Gastrocnemius medialis (tissue), 4 donors: ENCODE measurements at regions not wholly inside any gene's neighbourhood (a gene's known extent, or its start where the extent isn't known, plus 50 kb on each side); places are given as distances from the start of the nearest gene placed in this dataset.

Source experiments
- ATAC-seq, 2 donors: fragments of 150-250 bp; one replicate each; pipeline ENCODE4 v1.9.1; 2016
- DNase-seq, 2 donors: peaks; one replicate each; pipeline ENCODE4 v3.0.0-alpha.2; 2019
- H3K27ac ChIP-seq, 4 donors: fragments of 200-600 bp; sonication (generic); 1 replicate in 1 of 4; 2 replicates in 3 of 4; pipeline ENCODE4 v1.5.1; 2016 to 2018; ENCODE audit warnings: mild to moderate bottlenecking in 2 of 4, moderate library complexity in 1 of 4
- H3K27me3 ChIP-seq, 3 donors: fragments of 200-600 bp; sonication (generic) in 2 of 3; 1 replicate in 1 of 3; 2 replicates in 2 of 3; pipeline versions ENCODE4 v1.5.1 to v1.6.0; 2016 to 2019; ENCODE audit warnings: mild to moderate bottlenecking in 1 of 3, moderate library complexity in 1 of 3
- H3K36me3 ChIP-seq, 2 donors: fragments of 200-600 bp; sonication (generic) in 1 of 2; one replicate each; pipeline ENCODE4 v1.5.1; 2017 to 2018
- H3K4me1 ChIP-seq, 2 donors: fragments of 200-600 bp; sonication (generic) in 1 of 2; one replicate each; pipeline ENCODE4 v1.5.1; 2016 to 2017; ENCODE audit warnings: mild to moderate bottlenecking in 2 of 2
- H3K4me3 ChIP-seq, 4 donors: fragments of 200-600 bp; sonication (generic) in 3 of 4; 1 replicate in 1 of 4; 2 replicates in 3 of 4; pipeline ENCODE4 v1.5.1; 2016 to 2019; ENCODE audit warnings: mild to moderate bottlenecking in 2 of 4
- H3K9me3 ChIP-seq, 3 donors: fragments of 200-600 bp; sonication (generic) in 2 of 3; 1 replicate in 1 of 3; 2 replicates in 2 of 3; pipeline ENCODE4 v1.5.1; 2016 to 2019
- POLR2A ChIP-seq, 2 donors: fragments of 450-650 bp; IDR thresholded peaks; one replicate each; pipeline ENCODE4 v1.6.1; 2017; ENCODE audit warnings: antibody characterized with exemption in 2 of 2, mild to moderate bottlenecking in 2 of 2, moderate library complexity in 2 of 2
- in situ Hi-C, 4 donors: fragments of 200-750 bp; cut with MboI; loops; one replicate each; pipeline versions ENCODE4 v1.15.0 to v1.8.0; 2017; ENCODE audit warnings: low sequenced_read_pairs in 4 of 4
- intact Hi-C: fragments of 100-400 bp; cut with DNase I; formaldehyde crosslinking; loops from one replicate; pipeline ENCODE4 v1.15.1; 2023; ENCODE audit warnings: low total_unique reads
- TF ChIP-seq, protein P1 (sequence below), 5 experiments: fragments of 450-650 bp in 3 of 5; fragments of 200-600 bp in 2 of 5; sonication (generic) in 2 of 5; IDR thresholded peaks in 4 of 5; conservative IDR thresholded peaks in 1 of 5; 1 replicate in 4 of 5; 2 replicates in 1 of 5; pipeline ENCODE4 v1.5.1; 2016 to 2019; ENCODE audit warnings: antibody characterized with exemption in 5 of 5, mild to moderate bottlenecking in 3 of 5, moderate library complexity in 3 of 5

DNA sequence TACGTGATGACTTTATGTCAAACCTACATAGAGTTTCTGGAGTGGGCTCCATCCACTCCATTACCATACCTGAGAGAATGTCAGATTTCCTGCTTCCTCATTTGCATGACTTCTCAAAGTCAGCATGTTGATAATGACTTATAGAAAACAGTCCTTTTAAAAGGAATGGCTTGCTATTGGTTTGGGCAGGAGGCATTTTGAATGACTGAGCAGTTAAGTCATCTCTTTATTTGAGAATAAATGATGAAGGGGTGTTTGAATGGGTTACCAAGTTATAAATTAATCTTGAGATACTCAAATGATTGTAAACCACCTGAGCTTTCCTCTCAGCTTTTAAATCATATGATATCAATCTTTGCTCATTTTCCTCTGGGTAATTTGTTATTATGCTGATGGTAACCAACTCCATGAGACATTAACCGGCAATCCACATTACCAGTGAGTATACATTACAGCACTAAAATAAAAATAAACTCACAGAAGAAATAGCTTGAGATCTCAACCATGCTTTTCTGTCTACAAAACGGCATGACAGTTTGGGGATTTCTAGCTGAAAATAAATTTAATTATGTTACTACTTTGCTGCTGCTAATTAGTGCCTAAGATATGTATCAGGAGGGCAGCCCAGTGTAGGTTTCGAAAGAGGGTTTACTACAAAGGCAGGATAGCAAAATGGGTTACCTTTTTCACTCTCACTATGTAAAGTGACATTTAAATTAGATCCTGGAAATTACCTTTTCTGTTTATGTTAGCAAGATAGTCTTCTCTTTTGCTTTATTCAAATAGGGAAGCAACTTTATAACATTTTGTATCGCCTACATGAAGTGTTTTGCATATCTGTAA lies 78.8 kb downstream of the RPS12 start:
- no peak for DNase-seq
- ATAC-seq = no peak
- Histone ChIP-seq H3K4me1 (no peaks in the 10 kb centered on the region), H3K27me3 (no peaks in the 10 kb centered on the region), H3K4me3 (no peak overlapping the region), H3K27ac (no peak overlapping the region), H3K9me3 (no peaks in the 10 kb centered on the region), H3K36me3 (no peaks in the 10 kb centered on the region)
- in situ Hi-C loops (no loop called here), intact Hi-C loops (no loop called here)
- TF ChIP-seq, protein P1, sequence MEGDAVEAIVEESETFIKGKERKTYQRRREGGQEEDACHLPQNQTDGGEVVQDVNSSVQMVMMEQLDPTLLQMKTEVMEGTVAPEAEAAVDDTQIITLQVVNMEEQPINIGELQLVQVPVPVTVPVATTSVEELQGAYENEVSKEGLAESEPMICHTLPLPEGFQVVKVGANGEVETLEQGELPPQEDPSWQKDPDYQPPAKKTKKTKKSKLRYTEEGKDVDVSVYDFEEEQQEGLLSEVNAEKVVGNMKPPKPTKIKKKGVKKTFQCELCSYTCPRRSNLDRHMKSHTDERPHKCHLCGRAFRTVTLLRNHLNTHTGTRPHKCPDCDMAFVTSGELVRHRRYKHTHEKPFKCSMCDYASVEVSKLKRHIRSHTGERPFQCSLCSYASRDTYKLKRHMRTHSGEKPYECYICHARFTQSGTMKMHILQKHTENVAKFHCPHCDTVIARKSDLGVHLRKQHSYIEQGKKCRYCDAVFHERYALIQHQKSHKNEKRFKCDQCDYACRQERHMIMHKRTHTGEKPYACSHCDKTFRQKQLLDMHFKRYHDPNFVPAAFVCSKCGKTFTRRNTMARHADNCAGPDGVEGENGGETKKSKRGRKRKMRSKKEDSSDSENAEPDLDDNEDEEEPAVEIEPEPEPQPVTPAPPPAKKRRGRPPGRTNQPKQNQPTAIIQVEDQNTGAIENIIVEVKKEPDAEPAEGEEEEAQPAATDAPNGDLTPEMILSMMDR (IDR thresholded peaks at IDR 0.05 in 4 of 5, conservative IDR thresholded peaks at IDR 0.05 in 1 of 5) = no peak
- TF ChIP-seq POLR2A (IDR thresholded peaks at IDR 0.05) = no peak

DNA sequence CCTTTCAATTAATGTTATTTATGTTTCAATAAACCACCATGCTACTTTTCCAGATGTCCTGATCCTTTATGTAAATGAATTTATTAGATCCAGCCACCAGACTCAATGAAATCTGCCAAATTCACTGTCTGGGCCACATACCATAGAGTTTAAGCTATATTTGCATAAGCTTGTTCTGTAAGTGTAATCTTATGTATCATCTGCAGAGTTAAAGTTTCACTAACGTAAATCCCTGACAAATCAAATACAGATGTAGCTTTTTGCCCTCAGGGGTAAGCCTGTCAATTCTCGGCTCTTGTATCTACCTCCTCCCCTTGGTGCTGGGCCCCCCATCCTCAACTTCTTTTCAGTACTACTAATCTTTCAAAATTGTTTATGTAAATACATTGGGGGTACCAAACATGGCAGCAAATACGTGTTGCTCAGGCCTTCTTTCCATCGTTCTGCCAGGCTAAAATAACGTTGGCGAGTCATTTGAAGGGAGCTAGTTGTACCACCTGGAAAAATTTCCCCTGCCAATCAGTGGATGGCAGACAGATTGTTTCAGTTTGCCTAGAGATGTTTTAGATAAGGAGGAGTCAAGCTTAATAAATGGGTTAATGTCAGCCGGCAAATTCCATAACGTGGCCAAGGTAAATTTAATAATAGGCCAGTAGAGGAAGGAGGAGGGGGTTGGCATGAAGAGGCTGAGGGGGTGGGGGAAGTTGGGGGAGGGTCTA lies 79.6 kb downstream of the RPS12 start:
- no peak for TF ChIP-seq POLR2A (IDR thresholded peaks at IDR 0.05)
- TF ChIP-seq, protein P1 (IDR thresholded peaks at IDR 0.05 in 4 of 5, conservative IDR thresholded peaks at IDR 0.05 in 1 of 5) = no peak
- H3K27ac ChIP-seq = no peak overlapping the region
- no peaks in the 10 kb centered on the region for H3K9me3 ChIP-seq
- H3K27me3 ChIP-seq = no peaks in the 10 kb centered on the region
- ATAC-seq (no peak), DNase-seq (no peak)
- no peak overlapping the region for H3K4me3 ChIP-seq
- in situ Hi-C loops (no loop called here), intact Hi-C loops (no loop called here)
- H3K36me3 ChIP-seq = no peaks in the 10 kb centered on the region
- no peaks in the 10 kb centered on the region for H3K4me1 ChIP-seq

DNA sequence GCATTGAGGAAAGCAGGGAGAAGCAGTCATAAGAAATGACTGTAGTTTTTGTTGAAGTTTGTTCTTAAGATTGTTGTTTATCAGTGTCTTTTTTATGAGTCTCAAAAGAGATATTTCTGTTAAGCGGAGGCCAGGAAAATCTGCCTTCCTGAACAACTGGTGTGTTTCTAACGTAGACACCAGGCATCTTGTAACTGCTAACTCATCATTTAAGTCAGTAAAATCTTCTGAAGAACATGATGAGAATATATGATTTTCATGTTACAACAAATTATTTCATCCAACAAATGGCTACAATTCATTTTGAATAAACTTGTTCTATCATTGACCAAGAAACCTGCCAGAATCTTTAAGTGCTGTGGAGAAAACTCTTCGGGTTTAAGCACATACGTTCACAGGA lies 84.0 kb downstream of the RPS12 start:
- no peak overlapping the region for H3K27ac ChIP-seq
- H3K9me3 ChIP-seq = no peaks in the 10 kb centered on the region
- H3K4me3 ChIP-seq = no peak overlapping the region
- DNase-seq = no peak
- no peaks in the 10 kb centered on the region for H3K36me3 ChIP-seq
- TF ChIP-seq, protein P1 (IDR thresholded peaks at IDR 0.05 in 4 of 5, conservative IDR thresholded peaks at IDR 0.05 in 1 of 5) = no peak
- TF ChIP-seq POLR2A (IDR thresholded peaks at IDR 0.05) = no peak
- in situ Hi-C loops (no loop called here), intact Hi-C loops (no loop called here)
- ATAC-seq = no peak
- no peaks in the 10 kb centered on the region for H3K27me3 ChIP-seq
- no peaks in the 10 kb centered on the region for H3K4me1 ChIP-seq

DNA sequence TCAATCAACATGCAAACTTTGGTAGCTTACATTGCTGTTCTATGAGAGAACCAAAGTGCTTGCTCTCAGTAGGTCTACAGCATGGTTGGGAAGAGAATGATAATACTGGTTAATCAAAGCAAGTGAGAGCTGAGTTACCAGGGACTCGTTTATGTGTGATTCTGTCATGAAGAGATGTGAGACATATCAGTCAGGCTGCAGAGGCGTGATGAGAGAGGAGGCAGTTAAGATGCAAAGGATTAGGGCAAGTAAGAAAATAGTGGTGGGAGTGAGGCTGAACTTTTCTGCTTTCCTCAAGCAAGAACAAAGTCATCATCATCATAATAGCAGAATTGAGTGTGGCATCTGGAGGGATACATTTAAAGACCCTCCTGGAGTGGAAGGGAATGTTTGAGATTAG lies 86.5 kb downstream of the RPS12 start:
- Histone ChIP-seq H3K4me3 (no peak overlapping the region), H3K27me3 (no peaks in the 10 kb centered on the region), H3K36me3 (no peaks in the 10 kb centered on the region), H3K9me3 (no peaks in the 10 kb centered on the region), H3K4me1 (no peaks in the 10 kb centered on the region), H3K27ac (no peak overlapping the region)
- in situ Hi-C loops (no loop called here), intact Hi-C loops (no loop called here)
- ATAC-seq = no peak
- TF ChIP-seq, protein P1 (IDR thresholded peaks at IDR 0.05 in 4 of 5, conservative IDR thresholded peaks at IDR 0.05 in 1 of 5) = no peak
- no peak for TF ChIP-seq POLR2A (IDR thresholded peaks at IDR 0.05)
- no peak for DNase-seq
